Gastrocnemius medialis (tissue), 4 donors: ENCODE measurements at regions not wholly inside any gene's neighbourhood (a gene's known extent, or its start where the extent isn't known, plus 50 kb on each side); places are given as distances from the start of the nearest gene placed in this dataset.
A peak's percentile ranks its signal among the peaks of the same experiment; 100 is the strongest.
"Not testable (repeated sequence)": the region's sequence is repeated elsewhere in the genome, so short reads cannot be mapped to it uniquely, and the experiment has no call there.

Experiments used
- ATAC-seq, 2 donors: fragments of 150-250 bp; one replicate each; pipeline ENCODE4 v1.9.1; 2016
- DNase-seq, 2 donors: peaks; one replicate each; pipeline ENCODE4 v3.0.0-alpha.2; 2019
- H3K27ac ChIP-seq, 4 donors: fragments of 200-600 bp; sonication (generic); 1 replicate in 1 of 4; 2 replicates in 3 of 4; pipeline ENCODE4 v1.5.1; 2016 to 2018; ENCODE audit warnings: mild to moderate bottlenecking in 2 of 4, moderate library complexity in 1 of 4
- H3K27me3 ChIP-seq, 3 donors: fragments of 200-600 bp; sonication (generic) in 2 of 3; 1 replicate in 1 of 3; 2 replicates in 2 of 3; pipeline versions ENCODE4 v1.5.1 to v1.6.0; 2016 to 2019; ENCODE audit warnings: mild to moderate bottlenecking in 1 of 3, moderate library complexity in 1 of 3
- H3K36me3 ChIP-seq, 2 donors: fragments of 200-600 bp; sonication (generic) in 1 of 2; one replicate each; pipeline ENCODE4 v1.5.1; 2017 to 2018
- H3K4me1 ChIP-seq, 2 donors: fragments of 200-600 bp; sonication (generic) in 1 of 2; one replicate each; pipeline ENCODE4 v1.5.1; 2016 to 2017; ENCODE audit warnings: mild to moderate bottlenecking in 2 of 2
- H3K4me3 ChIP-seq, 4 donors: fragments of 200-600 bp; sonication (generic) in 3 of 4; 1 replicate in 1 of 4; 2 replicates in 3 of 4; pipeline ENCODE4 v1.5.1; 2016 to 2019; ENCODE audit warnings: mild to moderate bottlenecking in 2 of 4
- H3K9me3 ChIP-seq, 3 donors: fragments of 200-600 bp; sonication (generic) in 2 of 3; 1 replicate in 1 of 3; 2 replicates in 2 of 3; pipeline ENCODE4 v1.5.1; 2016 to 2019
- POLR2A ChIP-seq, 2 donors: fragments of 450-650 bp; IDR thresholded peaks; one replicate each; pipeline ENCODE4 v1.6.1; 2017; ENCODE audit warnings: antibody characterized with exemption in 2 of 2, mild to moderate bottlenecking in 2 of 2, moderate library complexity in 2 of 2
- in situ Hi-C, 4 donors: fragments of 200-750 bp; cut with MboI; loops; one replicate each; pipeline versions ENCODE4 v1.15.0 to v1.8.0; 2017; ENCODE audit warnings: low sequenced_read_pairs in 4 of 4
- intact Hi-C: fragments of 100-400 bp; cut with DNase I; formaldehyde crosslinking; loops from one replicate; pipeline ENCODE4 v1.15.1; 2023; ENCODE audit warnings: low total_unique reads
- TF ChIP-seq, protein P1 (sequence below), 5 experiments: fragments of 450-650 bp in 3 of 5; fragments of 200-600 bp in 2 of 5; sonication (generic) in 2 of 5; IDR thresholded peaks in 4 of 5; conservative IDR thresholded peaks in 1 of 5; 1 replicate in 4 of 5; 2 replicates in 1 of 5; pipeline ENCODE4 v1.5.1; 2016 to 2019; ENCODE audit warnings: antibody characterized with exemption in 5 of 5, mild to moderate bottlenecking in 3 of 5, moderate library complexity in 3 of 5

DNA sequence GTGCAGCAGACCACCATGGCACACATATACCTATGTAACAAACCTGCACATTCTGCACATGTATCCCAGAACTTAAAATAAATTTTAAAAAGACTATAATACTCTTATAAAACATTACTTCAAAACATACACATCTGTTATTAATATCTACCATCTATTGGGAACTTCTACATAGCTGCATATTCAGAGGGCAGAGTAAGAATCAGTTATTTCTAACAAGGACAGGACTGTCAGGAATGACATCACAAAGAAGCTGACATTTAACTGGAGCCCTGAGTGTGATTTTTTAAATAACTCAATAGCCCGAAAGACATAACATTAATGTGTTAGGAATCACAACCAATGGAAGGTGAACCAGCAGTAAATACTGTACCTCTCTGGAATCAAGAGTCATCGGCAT, 276.7 kb upstream of the ECI2 start:
- in situ Hi-C loops = no loop called here
- ATAC-seq (no peak), DNase-seq (no peak)
- Histone ChIP-seq H3K9me3 (no peaks in the 10 kb centered on the region), H3K27ac (no peak overlapping the region), H3K4me1 (no peaks in the 10 kb centered on the region), H3K36me3 (no peaks in the 10 kb centered on the region), H3K27me3 (no peaks in the 10 kb centered on the region), H3K4me3 (no peak overlapping the region)
- TF ChIP-seq POLR2A (IDR thresholded peaks at IDR 0.05) = no peak
- TF ChIP-seq, protein P1, sequence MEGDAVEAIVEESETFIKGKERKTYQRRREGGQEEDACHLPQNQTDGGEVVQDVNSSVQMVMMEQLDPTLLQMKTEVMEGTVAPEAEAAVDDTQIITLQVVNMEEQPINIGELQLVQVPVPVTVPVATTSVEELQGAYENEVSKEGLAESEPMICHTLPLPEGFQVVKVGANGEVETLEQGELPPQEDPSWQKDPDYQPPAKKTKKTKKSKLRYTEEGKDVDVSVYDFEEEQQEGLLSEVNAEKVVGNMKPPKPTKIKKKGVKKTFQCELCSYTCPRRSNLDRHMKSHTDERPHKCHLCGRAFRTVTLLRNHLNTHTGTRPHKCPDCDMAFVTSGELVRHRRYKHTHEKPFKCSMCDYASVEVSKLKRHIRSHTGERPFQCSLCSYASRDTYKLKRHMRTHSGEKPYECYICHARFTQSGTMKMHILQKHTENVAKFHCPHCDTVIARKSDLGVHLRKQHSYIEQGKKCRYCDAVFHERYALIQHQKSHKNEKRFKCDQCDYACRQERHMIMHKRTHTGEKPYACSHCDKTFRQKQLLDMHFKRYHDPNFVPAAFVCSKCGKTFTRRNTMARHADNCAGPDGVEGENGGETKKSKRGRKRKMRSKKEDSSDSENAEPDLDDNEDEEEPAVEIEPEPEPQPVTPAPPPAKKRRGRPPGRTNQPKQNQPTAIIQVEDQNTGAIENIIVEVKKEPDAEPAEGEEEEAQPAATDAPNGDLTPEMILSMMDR (IDR thresholded peaks at IDR 0.05 in 4 of 5, conservative IDR thresholded peaks at IDR 0.05 in 1 of 5) = no peak
- intact Hi-C loops = no loop called here

DNA sequence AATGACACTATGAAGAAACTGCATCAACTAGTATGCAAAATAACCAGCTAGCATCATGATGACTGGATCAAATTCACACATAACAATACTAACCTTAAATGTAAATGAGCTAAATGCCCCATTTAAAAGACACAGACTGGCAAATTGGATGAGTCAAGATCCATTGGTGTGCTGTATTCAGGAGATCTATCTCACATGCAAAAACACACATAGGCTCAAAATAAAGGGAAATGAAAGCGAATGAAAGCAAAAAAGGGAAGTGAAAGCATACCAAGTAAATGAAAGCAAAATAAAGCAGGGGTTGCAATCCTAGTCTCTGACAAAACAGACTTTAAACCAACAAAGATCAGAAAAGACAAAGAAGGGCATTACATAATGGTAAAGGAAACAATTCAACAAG, 272.3 kb upstream of the ECI2 start:
- H3K36me3 ChIP-seq, in situ Hi-C loops, H3K27ac ChIP-seq, ATAC-seq, H3K9me3 ChIP-seq, H3K4me3 ChIP-seq, H3K27me3 ChIP-seq, DNase-seq: not testable (repeated sequence)
- peaks cover 21 to 32% of the 10 kb centered on the region in 2 donors for H3K4me1 ChIP-seq
- intact Hi-C loops = loop anchor here (5.0 kb wide), 1 partner anchor 65 kb away; no protein-coding TSS in a partner anchor

DNA sequence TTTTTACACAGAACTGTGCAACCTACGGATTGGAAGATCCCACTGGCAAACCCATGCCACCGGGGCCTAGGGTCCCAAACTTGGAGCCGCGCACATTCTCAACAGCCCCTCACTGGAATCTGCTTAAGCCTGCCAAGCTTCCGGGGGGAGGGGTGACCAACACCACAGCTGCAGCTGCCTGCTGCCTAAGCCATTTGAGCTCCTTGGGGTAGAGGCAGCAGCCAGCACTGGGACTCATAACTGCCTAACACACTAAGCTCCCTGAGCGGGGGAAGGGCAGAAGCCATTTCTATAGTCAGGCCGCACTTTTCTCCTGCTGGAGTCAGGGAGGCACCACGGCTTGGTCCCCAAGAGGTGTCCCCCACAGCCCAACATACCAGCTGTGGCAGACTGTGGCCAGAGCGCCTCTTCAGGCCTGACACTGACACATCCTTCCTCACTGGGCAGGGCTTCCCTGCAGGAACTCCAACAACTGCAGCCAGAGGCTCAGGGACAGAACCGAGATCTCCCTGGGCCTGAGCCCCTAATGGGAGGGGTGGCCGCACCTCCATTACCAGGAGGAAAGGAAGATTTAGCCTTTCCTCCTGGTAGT, 270.3 kb upstream of the ECI2 start:
- Histone ChIP-seq H3K36me3 (no peaks in the 10 kb centered on the region), H3K4me3 (no peak overlapping the region), H3K9me3 (no peaks in the 10 kb centered on the region), H3K27me3 (no peaks in the 10 kb centered on the region), H3K4me1 (peaks cover 36 to 44% of the 10 kb centered on the region in 2 donors), H3K27ac (peak overlapping the region; percentile 92 to 97 (median 94))
- in situ Hi-C loops = no loop called here
- DNase-seq (peak in 1 of 2 donors; percentile 37), ATAC-seq (no peak)
- TF ChIP-seq, protein P1 (IDR thresholded peaks at IDR 0.05 in 4 of 5, conservative IDR thresholded peaks at IDR 0.05 in 1 of 5) = no peak
- intact Hi-C loops = loop anchor here (2.0 to 5.0 kb wide), 2 partner anchors 45 to 67 kb away; no protein-coding TSS in a partner anchor

DNA sequence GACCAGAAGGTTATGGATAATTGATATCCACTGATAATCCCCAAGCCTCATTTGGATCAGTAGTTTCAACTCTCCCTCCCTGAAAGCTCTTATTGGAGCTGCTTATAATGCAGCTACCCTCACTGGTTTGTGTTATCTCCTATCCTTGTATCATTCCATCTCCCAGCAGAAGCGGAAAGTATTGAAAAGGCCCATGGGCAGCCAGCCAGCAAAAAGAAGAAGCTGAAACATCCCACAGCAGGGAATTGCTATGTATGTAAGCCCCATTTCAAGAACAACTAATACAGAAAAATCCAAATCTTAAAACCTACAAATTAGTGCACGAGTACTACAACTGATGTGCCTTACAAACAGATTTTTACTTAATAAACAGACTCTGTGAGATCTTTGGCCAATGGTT, 269.0 kb upstream of the ECI2 start:
- no peak for ATAC-seq
- Histone ChIP-seq H3K27ac (peak overlapping the region; percentile 92 to 97 (median 94)), H3K9me3 (no peaks in the 10 kb centered on the region), H3K4me1 (peaks cover 36 to 44% of the 10 kb centered on the region in 2 donors), H3K36me3 (no peaks in the 10 kb centered on the region), H3K4me3 (no peak overlapping the region), H3K27me3 (no peaks in the 10 kb centered on the region)
- intact Hi-C loops = loop anchor here (1.0 to 5.0 kb wide), 5 partner anchors 46 to 858 kb away; partner anchors contain the start of genes FARS2 and LYRM4
- DNase-seq = no peak
- in situ Hi-C loops = no loop called here
- TF ChIP-seq POLR2A (IDR thresholded peaks at IDR 0.05) = no peak
- TF ChIP-seq, protein P1 (IDR thresholded peaks at IDR 0.05 in 4 of 5, conservative IDR thresholded peaks at IDR 0.05 in 1 of 5) = no peak

DNA sequence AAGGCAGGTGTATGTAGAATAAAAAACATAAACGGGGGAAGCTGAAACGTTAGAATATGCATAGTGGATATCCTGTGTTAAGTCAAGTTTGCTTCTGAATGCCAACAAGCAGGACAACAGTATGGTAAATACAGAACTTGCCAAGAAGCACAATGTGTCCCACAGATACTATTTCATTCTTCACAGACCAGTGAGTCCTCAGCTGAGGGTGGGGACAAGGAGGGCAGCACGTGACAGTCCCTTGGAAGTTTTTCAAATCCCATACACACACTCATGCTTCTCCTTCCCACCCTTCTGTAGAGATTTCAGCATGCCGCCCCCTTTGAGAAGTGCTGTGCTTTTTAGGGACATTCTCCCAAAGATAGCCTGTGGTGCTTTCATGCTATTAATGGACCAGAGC, 268.5 kb upstream of the ECI2 start:
- H3K27me3 ChIP-seq = no peaks in the 10 kb centered on the region
- in situ Hi-C loops = no loop called here
- peak; percentile 84 to 88 for ATAC-seq
- H3K4me1 ChIP-seq = peaks cover 40 to 47% of the 10 kb centered on the region in 2 donors
- intact Hi-C loops = loop anchor here (1.0 to 5.0 kb wide), 7 partner anchors 46 to 858 kb away; partner anchors contain the start of genes CDYL, FARS2 and LYRM4
- no peaks in the 10 kb centered on the region for H3K36me3 ChIP-seq
- peak overlapping the region; percentile 92 to 97 (median 94) for H3K27ac ChIP-seq
- peak; percentile 84 to 89 for DNase-seq
- H3K9me3 ChIP-seq = no peaks in the 10 kb centered on the region
- TF ChIP-seq, protein P1 (IDR thresholded peaks at IDR 0.05 in 4 of 5, conservative IDR thresholded peaks at IDR 0.05 in 1 of 5) = no peak
- no peak for TF ChIP-seq POLR2A (IDR thresholded peaks at IDR 0.05)
- H3K4me3 ChIP-seq = peak overlapping the region in 3 of 4 donors; percentile 6 to 23 (median 22)
